GM20000 (cell line): ENCODE measurements at regions not wholly inside any gene's neighbourhood (a gene's known extent, or its start where the extent isn't known, plus 50 kb on each side); places are given as distances from the start of the nearest gene placed in this dataset.

Source experiments
- DNase-seq: peaks from one replicate; pipeline ENCODE4 v3.0.0; 2012; ENCODE audit warnings: low spot score
- TF ChIP-seq, protein P1 (sequence below): IDR thresholded peaks from 2 replicates; pipeline ENCODE4 v1.5.1; 2012; ENCODE audit warnings: mild to moderate bottlenecking, control low read depth; ENCODE audit errors: extremely low read depth, missing control alignments

DNA sequence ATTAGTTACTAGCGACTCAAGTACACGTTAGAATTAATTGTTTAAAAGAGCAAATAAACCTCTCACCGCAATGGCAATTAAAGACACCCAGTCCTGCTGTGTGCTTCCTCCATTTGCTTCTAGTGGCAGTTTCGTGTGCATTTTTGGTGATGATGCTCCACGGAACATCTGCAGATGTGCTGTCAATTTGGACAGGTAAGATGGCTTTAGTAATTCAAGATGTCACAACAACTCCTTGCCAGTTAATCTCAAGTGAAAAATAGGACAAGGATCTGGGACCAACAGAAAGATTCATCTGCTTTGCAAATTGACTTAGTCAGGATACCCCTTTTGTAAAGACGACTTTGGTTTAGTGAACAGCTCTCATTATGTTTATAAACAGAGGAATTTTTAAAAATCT is 320.9 kb downstream of the GABRB3 start:
- DNase-seq: no peak
- TF ChIP-seq, protein P1, sequence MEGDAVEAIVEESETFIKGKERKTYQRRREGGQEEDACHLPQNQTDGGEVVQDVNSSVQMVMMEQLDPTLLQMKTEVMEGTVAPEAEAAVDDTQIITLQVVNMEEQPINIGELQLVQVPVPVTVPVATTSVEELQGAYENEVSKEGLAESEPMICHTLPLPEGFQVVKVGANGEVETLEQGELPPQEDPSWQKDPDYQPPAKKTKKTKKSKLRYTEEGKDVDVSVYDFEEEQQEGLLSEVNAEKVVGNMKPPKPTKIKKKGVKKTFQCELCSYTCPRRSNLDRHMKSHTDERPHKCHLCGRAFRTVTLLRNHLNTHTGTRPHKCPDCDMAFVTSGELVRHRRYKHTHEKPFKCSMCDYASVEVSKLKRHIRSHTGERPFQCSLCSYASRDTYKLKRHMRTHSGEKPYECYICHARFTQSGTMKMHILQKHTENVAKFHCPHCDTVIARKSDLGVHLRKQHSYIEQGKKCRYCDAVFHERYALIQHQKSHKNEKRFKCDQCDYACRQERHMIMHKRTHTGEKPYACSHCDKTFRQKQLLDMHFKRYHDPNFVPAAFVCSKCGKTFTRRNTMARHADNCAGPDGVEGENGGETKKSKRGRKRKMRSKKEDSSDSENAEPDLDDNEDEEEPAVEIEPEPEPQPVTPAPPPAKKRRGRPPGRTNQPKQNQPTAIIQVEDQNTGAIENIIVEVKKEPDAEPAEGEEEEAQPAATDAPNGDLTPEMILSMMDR: no peak

DNA sequence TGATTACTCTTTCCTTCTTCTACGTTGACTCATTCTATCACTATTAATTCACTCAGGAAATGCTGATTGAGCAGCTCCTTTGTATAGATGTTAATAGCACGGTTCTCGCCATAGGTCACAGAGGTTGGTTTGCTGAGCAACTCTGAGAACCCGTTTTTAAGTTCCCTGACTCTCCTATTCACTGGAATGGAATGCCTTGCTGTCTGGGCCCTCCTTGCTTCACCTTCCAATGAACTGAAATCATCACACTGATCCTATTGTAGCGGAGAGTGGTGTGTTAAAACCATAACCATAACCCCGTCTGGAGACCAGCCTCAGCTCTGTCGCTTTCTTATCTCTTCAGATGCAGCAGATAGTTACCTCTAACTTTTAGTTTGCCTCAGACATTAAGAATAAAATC is 323.6 kb downstream of the GABRB3 start:
- DNase-seq: no peak
- TF ChIP-seq, protein P1: no peak

DNA sequence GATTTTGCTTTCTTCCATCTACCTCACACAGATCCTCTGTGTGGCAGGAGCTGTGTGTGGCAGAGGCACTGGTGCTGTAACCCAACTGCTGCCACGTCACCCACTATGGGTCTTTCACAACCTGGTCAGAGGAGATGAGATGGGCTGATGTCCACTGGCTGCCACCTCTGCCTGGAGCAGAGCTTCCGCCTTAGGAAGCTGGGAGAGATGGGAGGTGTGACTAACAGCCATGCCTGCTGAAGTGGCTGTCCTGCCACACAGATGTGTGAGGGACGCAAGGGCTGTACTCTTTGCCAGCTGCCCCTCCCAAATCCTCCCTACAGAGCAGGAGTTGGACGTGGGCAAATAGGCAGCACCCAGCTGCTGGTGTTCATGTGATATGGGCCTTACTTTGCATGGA is 329.5 kb downstream of the GABRB3 start:
- DNase-seq: no peak
- TF ChIP-seq, protein P1: no peak

DNA sequence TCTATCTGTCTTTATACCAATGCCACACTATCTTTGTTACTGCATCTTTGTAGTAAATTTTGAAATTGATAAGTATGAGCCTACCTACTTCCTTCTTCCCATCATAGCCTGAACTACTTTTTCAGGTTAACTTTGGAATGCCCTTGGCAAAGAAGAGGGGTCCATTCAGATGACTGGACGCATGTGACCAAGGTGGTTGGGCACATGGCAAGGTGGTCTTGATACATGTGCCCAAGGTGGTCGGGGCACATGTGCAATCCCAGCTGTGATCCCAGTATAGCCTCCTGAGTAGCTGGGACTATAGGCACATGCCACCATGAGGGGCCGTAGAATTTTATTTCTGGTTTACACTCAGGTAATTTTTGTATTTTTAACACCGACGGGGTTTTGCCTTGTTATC is 330.2 kb downstream of the GABRB3 start:
- DNase-seq: no peak
- TF ChIP-seq, protein P1: no peak

DNA sequence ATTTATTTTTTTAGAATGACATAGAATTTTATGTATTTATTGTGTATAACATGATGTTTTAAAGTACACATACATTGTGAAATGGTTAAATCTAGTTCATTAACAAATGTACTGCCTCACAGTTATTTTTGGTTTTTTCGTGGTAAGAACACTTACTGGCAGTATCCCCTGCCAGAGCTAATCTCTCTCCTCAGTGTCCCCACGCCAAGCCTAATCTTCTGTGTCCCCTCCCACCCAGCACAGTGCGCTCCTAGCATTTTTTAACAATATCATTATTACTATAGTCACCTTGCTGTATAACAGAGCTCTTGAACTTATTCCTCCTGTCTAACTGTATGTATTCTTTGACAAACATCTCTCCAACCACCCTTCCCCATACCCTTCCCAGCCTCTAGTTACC is 333.2 kb downstream of the GABRB3 start:
- no peak for DNase-seq
- TF ChIP-seq, protein P1: no peak

DNA sequence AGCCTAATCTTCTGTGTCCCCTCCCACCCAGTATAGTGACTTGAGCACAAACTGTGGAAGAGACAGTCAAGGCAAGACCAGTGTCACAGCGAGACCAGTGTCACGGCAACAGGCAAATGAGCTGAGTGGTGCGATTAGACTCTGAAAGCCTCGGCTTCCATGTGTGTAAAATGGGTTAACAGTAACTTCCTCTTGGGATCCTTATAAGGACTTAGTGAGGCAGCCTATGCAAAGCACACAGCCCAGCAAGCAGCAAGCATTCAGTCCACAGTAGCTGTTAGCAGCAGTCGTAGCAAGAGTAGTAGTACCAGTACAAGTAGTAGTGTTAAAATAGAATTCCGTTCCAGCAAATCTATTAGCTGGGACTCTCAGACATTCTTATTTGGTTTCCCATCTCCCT is 334.1 kb downstream of the GABRB3 start:
- no peak for DNase-seq
- TF ChIP-seq, protein P1: no peak

DNA sequence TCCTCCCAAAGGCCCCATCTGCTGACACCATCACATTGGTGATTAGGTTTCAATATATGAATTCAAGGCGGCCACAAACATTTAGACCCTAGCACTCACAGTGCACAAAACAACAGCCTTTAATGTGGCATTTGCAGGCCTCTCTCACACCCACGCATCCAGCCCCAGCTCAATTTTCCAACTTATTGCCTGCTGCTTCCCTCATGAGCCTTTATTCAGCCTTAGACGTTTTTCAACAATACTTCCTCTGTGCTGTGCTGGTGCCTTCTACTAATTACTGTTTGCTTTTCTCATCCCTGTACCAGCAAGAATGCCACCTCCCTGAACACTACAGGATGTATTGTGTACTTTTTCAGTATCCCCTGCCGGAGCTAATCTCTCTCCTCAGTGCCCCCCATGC is 334.6 kb downstream of the GABRB3 start:
- DNase-seq: no peak
- TF ChIP-seq, protein P1: no peak
